Esophagus squamous epithelium (tissue), 4 donors: ENCODE measurements at regions not wholly inside any gene's neighbourhood (a gene's known extent, or its start where the extent isn't known, plus 50 kb on each side); places are given as distances from the start of the nearest gene placed in this dataset.

Experiments used
- CTCF ChIP-seq, 6 experiments: fragments of 450-650 bp in 4 of 6; fragments of 200-600 bp in 2 of 6; sonication (generic) in 2 of 6; IDR thresholded peaks; one replicate each; pipeline ENCODE4 v1.5.1; 2016 to 2019; ENCODE audit warnings: antibody characterized with exemption in 6 of 6, mild to moderate bottlenecking in 4 of 6, moderate library complexity in 4 of 6
- POLR2A ChIP-seq, 4 donors: fragments of 450-650 bp; IDR thresholded peaks; one replicate each; pipeline ENCODE4 v1.6.1; 2017; ENCODE audit warnings: antibody characterized with exemption in 4 of 4, mild to moderate bottlenecking in 4 of 4, moderate library complexity in 3 of 4

GRCh38 chr12:105906561-105906960 lies 232.2 kb downstream of the NUAK1 start:
- TF ChIP-seq POLR2A (IDR thresholded peaks at IDR 0.05) (no peak), CTCF (IDR thresholded peaks at IDR 0.05) (no peak)
